22Rv1 (cell line): ENCODE measurements at regions not wholly inside any gene's neighbourhood (a gene's known extent, or its start where the extent isn't known, plus 50 kb on each side); places are given as distances from the start of the nearest gene placed in this dataset.

Experiments
- H3K27ac ChIP-seq: fragments of 450-650 bp; 2 replicates; pipeline ENCODE4 v1.5.1; 2017
- CTCF ChIP-seq: fragments of 450-650 bp; IDR thresholded peaks from 2 replicates; pipeline ENCODE4 v1.5.1; 2017; ENCODE audit warnings: mild to moderate bottlenecking
- ZFX ChIP-seq: fragments of 450-650 bp; IDR thresholded peaks from 2 replicates; pipeline ENCODE4 v1.6.1; 2017; ENCODE audit warnings: antibody characterized with exemption, borderline replicate concordance

- H3K27ac ChIP-seq = no peak overlapping the region
- no peak for TF ChIP-seq ZFX
- TF ChIP-seq CTCF = no peak
Measured at GRCh38 chr13:85434927-85435326, 364.3 kb downstream of the SLITRK6 start.

- H3K27ac ChIP-seq = no peak overlapping the region
- TF ChIP-seq CTCF = no peak
- no peak for TF ChIP-seq ZFX
Measured at GRCh38 chr13:85432881-85433280, 366.3 kb downstream of the SLITRK6 start.

- TF ChIP-seq ZFX = no peak
- TF ChIP-seq CTCF = no peak
- no peak overlapping the region for H3K27ac ChIP-seq
Measured at GRCh38 chr13:85431720-85432119, 367.5 kb downstream of the SLITRK6 start.

- TF ChIP-seq CTCF (no peak), ZFX (no peak)
- H3K27ac ChIP-seq = no peak overlapping the region
Measured at GRCh38 chr13:85430216-85430794, 368.9 kb downstream of the SLITRK6 start.

GRCh38 chr13:85427416-85427815, 371.8 kb downstream of the SLITRK6 start:
- no peak for TF ChIP-seq ZFX
- TF ChIP-seq CTCF = no peak
- H3K27ac ChIP-seq = no peak overlapping the region

GRCh38 chr13:85420136-85420535, 379.1 kb downstream of the SLITRK6 start:
- TF ChIP-seq CTCF = no peak
- no peak for TF ChIP-seq ZFX
- no peak overlapping the region for H3K27ac ChIP-seq

GRCh38 chr13:85419611-85420010, 379.6 kb downstream of the SLITRK6 start:
- TF ChIP-seq ZFX (no peak), CTCF (no peak)

More at GRCh38 chr13:85419611-85420010, 379.6 kb downstream of the SLITRK6 start:
- no peak overlapping the region for H3K27ac ChIP-seq
